Stimulated activated CD8-positive, alpha-beta memory T cell treated with anti-CD3 and anti-CD28 coated beads, Interleukin-7, amount 100 ng/mL, for 48 hours (primary cell): ENCODE measurements at regions not wholly inside any gene's neighbourhood (a gene's known extent, or its start where the extent isn't known, plus 50 kb on each side); places are given as distances from the start of the nearest gene placed in this dataset.
"Not testable (repeated sequence)": the region's sequence is repeated elsewhere in the genome, so short reads cannot be mapped to it uniquely, and the experiment has no call there.

Experiments
- DNase-seq, 2 donors: peaks; one replicate each; pipeline ENCODE4 v3.0.0-alpha.2; 2020; ENCODE audit warnings: low read depth in 1 of 2; ENCODE audit errors: extremely low read depth in 1 of 2

- DNase-seq, result no peak
Measured at GRCh38 chr4:120636120-120636630, 286.4 kb downstream of the PRDM5 start.

GRCh38 chr4:120633810-120634209 is 288.7 kb downstream of the PRDM5 start:
- no peak for DNase-seq

- no peak for DNase-seq
Measured at GRCh38 chr4:120630427-120630826, 292.1 kb downstream of the PRDM5 start.

GRCh38 chr4:120629546-120630108 is 292.9 kb downstream of the PRDM5 start:
- no peak for DNase-seq

GRCh38 chr4:120622601-120623000 is 299.9 kb downstream of the PRDM5 start:
- DNase-seq, result no peak

GRCh38 chr4:120617171-120617570 is 305.4 kb downstream of the PRDM5 start:
- DNase-seq, result no peak

- no peak for DNase-seq
Measured at GRCh38 chr4:120616041-120616440, 306.5 kb downstream of the PRDM5 start.

- no peak for DNase-seq
Measured at GRCh38 chr4:120613778-120614177, 308.7 kb downstream of the PRDM5 start.

- DNase-seq, result no peak
Measured at GRCh38 chr4:120611092-120611491, 311.4 kb downstream of the PRDM5 start.

- no peak for DNase-seq
Measured at GRCh38 chr4:120591038-120591437, 331.5 kb downstream of the PRDM5 start.

- no peak for DNase-seq
Measured at GRCh38 chr4:120589787-120590186, 332.7 kb downstream of the PRDM5 start.

- DNase-seq, result no peak
Measured at GRCh38 chr4:120568731-120569130, 353.8 kb downstream of the PRDM5 start.

- DNase-seq, result no peak
Measured at GRCh38 chr4:120561648-120562047, 360.9 kb downstream of the PRDM5 start.

GRCh38 chr4:120557372-120557771 is 365.2 kb downstream of the PRDM5 start:
- no peak for DNase-seq

- DNase-seq, result no peak
Measured at GRCh38 chr4:120555058-120555457, 367.5 kb downstream of the PRDM5 start.

- no peak for DNase-seq
Measured at GRCh38 chr4:120554086-120554485, 368.4 kb downstream of the PRDM5 start.

GRCh38 chr4:120550624-120551220 is 371.8 kb downstream of the PRDM5 start:
- not testable (repeated sequence) for DNase-seq

GRCh38 chr4:120549011-120549570 is 373.4 kb downstream of the PRDM5 start:
- DNase-seq, result no peak

- DNase-seq, result no peak
Measured at GRCh38 chr4:120545391-120545790, 377.1 kb downstream of the PRDM5 start.

- DNase-seq, result no peak
Measured at GRCh38 chr4:120544838-120545237, 377.7 kb downstream of the PRDM5 start.

- DNase-seq, result no peak
Measured at GRCh38 chr4:120540625-120541024, 381.9 kb downstream of the PRDM5 start.

GRCh38 chr4:120536884-120537283 is 385.6 kb downstream of the PRDM5 start:
- no peak for DNase-seq
